Vagina (tissue), 2 donors: ENCODE measurements at regions not wholly inside any gene's neighbourhood (a gene's known extent, or its start where the extent isn't known, plus 50 kb on each side); places are given as distances from the start of the nearest gene placed in this dataset.

Experiments used
- CTCF ChIP-seq, 3 experiments: fragments of 450-650 bp in 2 of 3; fragments of 200-600 bp in 1 of 3; sonication (generic) in 1 of 3; IDR thresholded peaks; one replicate each; pipeline ENCODE4 v1.5.1; 2017 to 2019; ENCODE audit warnings: antibody characterized with exemption in 3 of 3, mild to moderate bottlenecking in 2 of 3, moderate library complexity in 2 of 3
- POLR2A ChIP-seq, 2 donors: fragments of 450-650 bp; IDR thresholded peaks; one replicate each; pipeline ENCODE4 v1.6.1; 2017; ENCODE audit warnings: antibody characterized with exemption in 2 of 2, mild to moderate bottlenecking in 2 of 2, moderate library complexity in 2 of 2
- POLR2AphosphoS5 ChIP-seq, 2 donors: sonication (generic); formaldehyde crosslinking; IDR thresholded peaks; one replicate each; pipeline ENCODE4 v1.9.0; 2017; ENCODE audit warnings: antibody characterized with exemption in 2 of 2, mild to moderate bottlenecking in 2 of 2, low read depth in 1 of 2; ENCODE audit not compliant: insufficient read depth in 1 of 2

GRCh38 chrX:39165773-39166172, 364.5 kb downstream of the MID1IP1 start:
- TF ChIP-seq CTCF (IDR thresholded peaks at IDR 0.05) = no peak
- TF ChIP-seq POLR2A (IDR thresholded peaks at IDR 0.05) = no peak
- TF ChIP-seq POLR2AphosphoS5 (IDR thresholded peaks at IDR 0.05; ENCODE audit: insufficient read depth in 1 of 2, low read depth in 1 of 2) = no peak
